Hepatocyte (in vitro differentiated cells): ENCODE measurements at regions not wholly inside any gene's neighbourhood (a gene's known extent, or its start where the extent isn't known, plus 50 kb on each side); places are given as distances from the start of the nearest gene placed in this dataset.

Experiments
- DNase-seq: peaks from one replicate; pipeline ENCODE4 v3.0.0-alpha.2; 2016; ENCODE audit warnings: low spot score
- H2AFZ ChIP-seq: fragments of 200-600 bp; sonication (generic); 2 replicates; pipeline ENCODE4 v1.6.0; 2016; ENCODE audit warnings: antibody characterized with exemption, mild to moderate bottlenecking
- H3K27ac ChIP-seq: fragments of 200-600 bp; sonication (generic); 2 replicates; pipeline ENCODE4 v1.5.1; 2016; ENCODE audit warnings: mild to moderate bottlenecking
- H3K27me3 ChIP-seq: fragments of 200-600 bp; sonication (generic); 2 replicates; pipeline ENCODE4 v1.6.1; 2016
- H3K36me3 ChIP-seq: fragments of 200-600 bp; sonication (generic); replicated peaks from 2 replicates; pipeline ENCODE4 v1.5.1; 2016; ENCODE audit warnings: low read depth; ENCODE audit not compliant: insufficient read depth
- H3K4me1 ChIP-seq: fragments of 200-600 bp; sonication (generic); 2 replicates; pipeline ENCODE4 v1.5.1; 2016; ENCODE audit warnings: mild to moderate bottlenecking, moderate library complexity; ENCODE audit not compliant: insufficient read depth
- H3K4me2 ChIP-seq: fragments of 200-600 bp; sonication (generic); 2 replicates; pipeline ENCODE4 v1.6.0; 2016
- H3K4me3 ChIP-seq: fragments of 200-600 bp; sonication (generic); 2 replicates; pipeline ENCODE4 v1.5.1; 2016; ENCODE audit warnings: mild to moderate bottlenecking
- H3K79me2 ChIP-seq: fragments of 200-600 bp; sonication (generic); 2 replicates; pipeline ENCODE4 v1.6.0; 2017; ENCODE audit warnings: mild to moderate bottlenecking
- H3K9me2 ChIP-seq: fragments of 200-600 bp; sonication (generic); replicated peaks from 2 replicates; pipeline ENCODE4 v1.6.0; 2017; ENCODE audit warnings: mild to moderate bottlenecking; ENCODE audit not compliant: insufficient read depth
- H3K9me3 ChIP-seq: fragments of 200-600 bp; sonication (generic); 2 replicates; pipeline ENCODE4 v1.5.1; 2016; ENCODE audit warnings: low read depth, mild to moderate bottlenecking
- H4K20me1 ChIP-seq: fragments of 200-600 bp; sonication (generic); 2 replicates; pipeline ENCODE4 v1.6.0; 2016; ENCODE audit warnings: mild to moderate bottlenecking; ENCODE audit not compliant: insufficient read depth, poor library complexity, severe bottlenecking
- CTCF ChIP-seq: fragments of 200-600 bp; sonication (generic); IDR thresholded peaks from 2 replicates; pipeline ENCODE4 v1.5.1; 2016; ENCODE audit warnings: antibody characterized with exemption, mild to moderate bottlenecking; ENCODE audit not compliant: poor library complexity
- EZH2 ChIP-seq: fragments of 200-600 bp; sonication (generic); IDR thresholded peaks from 2 replicates; pipeline ENCODE4 v1.6.1; 2016; ENCODE audit warnings: antibody characterized with exemption, mild to moderate bottlenecking, borderline replicate concordance
- EZH2phosphoT487 ChIP-seq: fragments of 200-600 bp; sonication (generic); IDR thresholded peaks from one replicate; pipeline ENCODE4 v1.6.1; 2018; ENCODE audit warnings: antibody characterized with exemption, mild to moderate bottlenecking, low read depth, moderate library complexity; ENCODE audit not compliant: unreplicated experiment, severe bottlenecking
- whole genome bisulfite sequencing: methylation state at CpG from one replicate; pipeline ENCODE4 v1.1.6; 2016; ENCODE audit warnings: low lambda C conversion rate; ENCODE audit errors: missing lambda C conversion rate; 5-methylcytosine and 5-hydroxymethylcytosine counted together

GRCh38 chr19:29001597-29002245, 211.2 kb downstream of the UQCRFS1 start:
- TF ChIP-seq CTCF (no peak), EZH2 (no peak), EZH2phosphoT487 (no peak)
- WGBS = 68% methylated on average over 12 of the region's 12 CpGs
- no peak for DNase-seq

GRCh38 chr19:29001141-29001581, 211.8 kb downstream of the UQCRFS1 start:
- H3K4me2 ChIP-seq = no peak overlapping the region
- no peak for DNase-seq
- no peak overlapping the region for H3K4me3 ChIP-seq
- H3K27ac ChIP-seq = no peak overlapping the region
- H3K9me2 ChIP-seq = no peaks in the 10 kb centered on the region
- no peak for TF ChIP-seq EZH2
- TF ChIP-seq EZH2phosphoT487 = no peak
- TF ChIP-seq CTCF = no peak
- H3K9me3 ChIP-seq = no peaks in the 10 kb centered on the region
- H4K20me1 ChIP-seq = no peaks in the 10 kb centered on the region
- no peaks in the 10 kb centered on the region for H3K27me3 ChIP-seq
- no peaks in the 10 kb centered on the region for H3K36me3 ChIP-seq
- H2AFZ ChIP-seq = no peak overlapping the region
- H3K79me2 ChIP-seq = no peaks in the 10 kb centered on the region
- H3K4me1 ChIP-seq = peaks cover 3% of the 10 kb centered on the region
- 49% methylated on average over 5 of the region's 7 CpGs for WGBS

More at GRCh38 chr19:29001597-29002245, 211.2 kb downstream of the UQCRFS1 start:
- H3K4me2 ChIP-seq = no peak overlapping the region
- H3K9me3 ChIP-seq = no peaks in the 10 kb centered on the region
- H3K36me3 ChIP-seq = no peaks in the 10 kb centered on the region
- H3K4me1 ChIP-seq = peaks cover 3% of the 10 kb centered on the region
- no peaks in the 10 kb centered on the region for H3K79me2 ChIP-seq
- no peaks in the 10 kb centered on the region for H3K9me2 ChIP-seq
- no peaks in the 10 kb centered on the region for H3K27me3 ChIP-seq
- no peak overlapping the region for H3K4me3 ChIP-seq
- no peak overlapping the region for H3K27ac ChIP-seq
- H2AFZ ChIP-seq = no peak overlapping the region
- no peaks in the 10 kb centered on the region for H4K20me1 ChIP-seq

GRCh38 chr19:28999724-29000433, 213.1 kb downstream of the UQCRFS1 start:
- TF ChIP-seq EZH2 (no peak), CTCF (no peak), EZH2phosphoT487 (no peak)
- Histone ChIP-seq H3K4me1 (peaks cover 3% of the 10 kb centered on the region), H3K4me2 (no peak overlapping the region), H3K36me3 (no peaks in the 10 kb centered on the region), H3K9me2 (no peaks in the 10 kb centered on the region), H4K20me1 (no peaks in the 10 kb centered on the region), H3K4me3 (no peak overlapping the region), H3K9me3 (no peaks in the 10 kb centered on the region), H3K79me2 (no peaks in the 10 kb centered on the region), H3K27me3 (no peaks in the 10 kb centered on the region), H2AFZ (no peak overlapping the region), H3K27ac (no peak overlapping the region)
- WGBS = 69% methylated on average over 12 of the region's 12 CpGs
- DNase-seq = no peak
